C4-2B (cell line): ENCODE measurements at regions not wholly inside any gene's neighbourhood (a gene's known extent, or its start where the extent isn't known, plus 50 kb on each side); places are given as distances from the start of the nearest gene placed in this dataset.

Experiments used
- CTCF ChIP-seq: fragments of 450-650 bp; conservative IDR thresholded peaks from 2 replicates; pipeline ENCODE4 v1.5.1; 2017; ENCODE audit warnings: mild to moderate bottlenecking
- ZFX ChIP-seq: fragments of 450-650 bp; IDR thresholded peaks from 2 replicates; pipeline ENCODE4 v1.6.1; 2017

DNA sequence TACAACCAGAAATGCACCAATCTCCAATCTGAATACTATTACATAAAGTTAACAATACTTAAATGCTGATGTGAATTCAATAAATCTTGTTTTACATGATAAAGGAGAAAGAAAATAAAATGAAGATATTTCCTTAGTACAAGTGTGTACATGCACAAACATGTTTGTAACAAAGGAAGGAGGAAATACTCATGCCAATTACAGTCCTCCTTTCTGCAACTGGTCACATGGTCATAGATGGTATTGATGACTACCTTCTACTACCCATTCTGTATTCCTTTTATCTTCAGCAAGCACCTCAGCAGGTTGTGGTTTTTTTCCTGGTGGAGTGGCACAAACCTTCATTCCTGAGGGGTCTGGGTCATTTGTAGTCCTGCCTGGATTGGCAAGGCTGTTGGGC lies 214.2 kb upstream of the GUCY1A2 start:
- TF ChIP-seq CTCF (no peak), ZFX (no peak)
